ENCODE measurements at regions not wholly inside any gene's neighbourhood (a gene's known extent, or its start where the extent isn't known, plus 50 kb on each side); places are given as distances from the start of the nearest gene placed in this dataset.

DNA sequence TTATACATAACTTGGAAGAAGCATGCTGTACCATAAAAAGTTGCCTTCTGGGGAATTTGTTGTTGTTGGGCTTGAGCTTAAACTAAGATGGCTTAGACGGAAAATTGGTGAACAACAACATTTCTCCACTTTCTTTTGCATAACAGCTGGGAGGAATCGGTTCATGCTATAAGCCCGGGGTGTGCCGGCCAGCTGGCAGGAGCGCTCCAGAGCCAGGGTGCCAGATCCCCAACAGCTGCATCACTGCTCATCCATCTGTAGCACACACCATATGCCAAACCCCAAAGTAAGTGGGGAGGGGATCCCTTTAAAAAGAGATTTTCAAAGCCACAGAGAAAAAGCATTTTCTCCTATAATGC, 419.5 kb upstream of the ARGLU1 start:
- Histone ChIP-seq H3K4me3 (ENCODE audit: low read length) (no peak overlapping the region), H3K36me3 (ENCODE audit: insufficient read depth, low read length) (no peaks in the 10 kb centered on the region), H3K4me1 (ENCODE audit: insufficient read depth, low read length) (no peaks in the 10 kb centered on the region), H3K27ac (ENCODE audit: low read depth in 1 of 2, low read length in 2 of 2) (no peak overlapping the region), H3K9me3 (ENCODE audit: control insufficient read depth in 1 of 2, insufficient read depth in 1 of 2, low read length in 2 of 2) (peaks cover 0 to 10% of the 10 kb centered on the region in 2 experiments), H3K27me3 (ENCODE audit: control insufficient read depth in 1 of 2, insufficient read depth in 2 of 2, low read length in 2 of 2) (no peaks in the 10 kb centered on the region)
- no peak for DNase-seq
- H3K4me3 Mint-ChIP-seq, result no peak overlapping the region
- H3K36me3 Mint-ChIP-seq (ENCODE audit: low read depth), result no peaks in the 10 kb centered on the region
- CTCF ChIA-PET, result no interaction called here
- H3K27me3 Mint-ChIP-seq, result no peaks in the 10 kb centered on the region
- ATAC-seq (ENCODE audit: poor library complexity), result no peak
- POLR2A ChIA-PET, result no interaction called here
- H3K4me1 Mint-ChIP-seq (ENCODE audit: low read depth), result no peaks in the 10 kb centered on the region
- H3K9me3 Mint-ChIP-seq, result peaks cover 3% of the 10 kb centered on the region
- TF ChIP-seq, protein P1, sequence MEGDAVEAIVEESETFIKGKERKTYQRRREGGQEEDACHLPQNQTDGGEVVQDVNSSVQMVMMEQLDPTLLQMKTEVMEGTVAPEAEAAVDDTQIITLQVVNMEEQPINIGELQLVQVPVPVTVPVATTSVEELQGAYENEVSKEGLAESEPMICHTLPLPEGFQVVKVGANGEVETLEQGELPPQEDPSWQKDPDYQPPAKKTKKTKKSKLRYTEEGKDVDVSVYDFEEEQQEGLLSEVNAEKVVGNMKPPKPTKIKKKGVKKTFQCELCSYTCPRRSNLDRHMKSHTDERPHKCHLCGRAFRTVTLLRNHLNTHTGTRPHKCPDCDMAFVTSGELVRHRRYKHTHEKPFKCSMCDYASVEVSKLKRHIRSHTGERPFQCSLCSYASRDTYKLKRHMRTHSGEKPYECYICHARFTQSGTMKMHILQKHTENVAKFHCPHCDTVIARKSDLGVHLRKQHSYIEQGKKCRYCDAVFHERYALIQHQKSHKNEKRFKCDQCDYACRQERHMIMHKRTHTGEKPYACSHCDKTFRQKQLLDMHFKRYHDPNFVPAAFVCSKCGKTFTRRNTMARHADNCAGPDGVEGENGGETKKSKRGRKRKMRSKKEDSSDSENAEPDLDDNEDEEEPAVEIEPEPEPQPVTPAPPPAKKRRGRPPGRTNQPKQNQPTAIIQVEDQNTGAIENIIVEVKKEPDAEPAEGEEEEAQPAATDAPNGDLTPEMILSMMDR (IDR thresholded peaks at IDR 0.05), result no peak
- intact Hi-C loops (cut with DNase I, micrococcal nuclease), result no loop called here
- H3K27ac Mint-ChIP-seq, result no peak overlapping the region

DNA sequence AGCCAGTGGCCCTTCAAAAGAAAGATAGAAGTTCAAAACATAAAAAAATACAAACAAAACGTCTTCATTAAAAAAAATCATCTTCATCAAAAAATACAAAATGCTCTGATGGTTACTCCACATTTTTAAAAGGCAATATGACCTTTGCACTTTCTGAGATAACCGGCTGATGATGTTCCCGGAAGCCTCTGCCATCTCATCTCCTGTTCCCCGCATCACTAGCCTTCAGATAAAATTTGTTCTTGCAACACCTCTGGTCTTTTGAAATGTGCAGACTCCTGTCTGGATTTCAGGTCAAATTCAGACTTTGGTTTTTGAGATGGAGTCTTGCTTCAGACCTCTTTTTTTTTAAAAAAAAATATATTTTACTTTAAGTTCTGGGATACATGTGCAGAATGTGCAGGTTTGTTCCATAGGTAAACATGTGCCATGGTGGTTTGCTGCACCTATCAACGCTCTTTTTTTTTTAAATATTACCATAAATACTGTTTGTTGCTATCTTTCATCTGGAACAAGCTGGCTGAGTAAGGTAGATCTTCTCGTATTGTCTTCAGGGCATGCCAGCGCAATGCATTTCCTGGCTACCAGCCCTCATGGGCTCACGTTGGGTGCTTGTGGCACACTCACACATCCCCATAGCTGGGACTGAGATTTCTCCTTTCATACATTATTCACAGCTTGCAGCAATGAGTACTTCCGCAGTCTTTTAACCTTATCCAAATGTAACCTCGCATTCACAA, 418.9 kb upstream of the ARGLU1 start:
- no peaks in the 10 kb centered on the region for H3K27me3 ChIP-seq (ENCODE audit: control insufficient read depth in 1 of 2, insufficient read depth in 2 of 2, low read length in 2 of 2)
- no peak overlapping the region for H3K27ac Mint-ChIP-seq
- H3K4me3 Mint-ChIP-seq, result no peak overlapping the region
- intact Hi-C loops (cut with DNase I, micrococcal nuclease), result no loop called here
- H3K9me3 ChIP-seq (ENCODE audit: control insufficient read depth in 1 of 2, insufficient read depth in 1 of 2, low read length in 2 of 2), result peaks cover 0 to 10% of the 10 kb centered on the region in 2 experiments
- no peak overlapping the region for H3K27ac ChIP-seq (ENCODE audit: low read depth in 1 of 2, low read length in 2 of 2)
- DNase-seq (no peak), ATAC-seq (ENCODE audit: poor library complexity) (no peak)
- ChIA-PET POLR2A (no interaction called here), CTCF (no interaction called here)
- H3K4me1 Mint-ChIP-seq (ENCODE audit: low read depth), result no peaks in the 10 kb centered on the region
- H3K36me3 Mint-ChIP-seq (ENCODE audit: low read depth), result no peaks in the 10 kb centered on the region
- no peaks in the 10 kb centered on the region for H3K27me3 Mint-ChIP-seq
- no peaks in the 10 kb centered on the region for H3K4me1 ChIP-seq (ENCODE audit: insufficient read depth, low read length)
- H3K36me3 ChIP-seq (ENCODE audit: insufficient read depth, low read length), result no peaks in the 10 kb centered on the region
- TF ChIP-seq, protein P1 (IDR thresholded peaks at IDR 0.05), result no peak
- H3K9me3 Mint-ChIP-seq, result peaks cover 3% of the 10 kb centered on the region
- no peak overlapping the region for H3K4me3 ChIP-seq (ENCODE audit: low read length)

DNA sequence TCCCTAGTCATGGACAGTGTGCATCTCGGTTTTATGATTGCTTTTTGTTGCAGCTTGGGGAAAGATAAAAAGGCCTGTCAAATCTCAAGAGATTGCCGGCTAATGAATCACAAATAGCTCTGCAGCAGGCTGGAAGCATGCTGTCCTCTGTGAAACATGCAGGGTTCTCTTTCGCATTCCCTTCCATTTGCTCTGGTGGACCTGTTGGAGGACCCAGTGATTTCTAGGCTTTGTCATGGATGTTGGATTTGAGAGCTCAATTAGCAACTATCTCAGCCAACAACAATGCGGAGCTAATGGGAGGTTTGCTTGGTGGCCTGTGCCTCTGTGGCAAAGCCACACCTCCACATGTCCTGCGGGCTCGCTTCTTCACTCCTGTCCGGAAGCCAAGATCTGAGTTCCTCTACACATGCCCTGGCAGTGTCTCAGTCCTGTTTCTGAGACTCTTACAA, 418.1 kb upstream of the ARGLU1 start:
- Histone ChIP-seq H3K27ac (ENCODE audit: low read depth in 1 of 2, low read length in 2 of 2) (no peak overlapping the region), H3K4me3 (ENCODE audit: low read length) (no peak overlapping the region), H3K9me3 (ENCODE audit: control insufficient read depth in 1 of 2, insufficient read depth in 1 of 2, low read length in 2 of 2) (peaks cover 0 to 10% of the 10 kb centered on the region in 2 experiments), H3K4me1 (ENCODE audit: insufficient read depth, low read length) (no peaks in the 10 kb centered on the region), H3K27me3 (ENCODE audit: control insufficient read depth in 1 of 2, insufficient read depth in 2 of 2, low read length in 2 of 2) (no peaks in the 10 kb centered on the region), H3K36me3 (ENCODE audit: insufficient read depth, low read length) (no peaks in the 10 kb centered on the region)
- ChIA-PET CTCF (no interaction called here), POLR2A (no interaction called here)
- H3K4me1 Mint-ChIP-seq (ENCODE audit: low read depth), result no peaks in the 10 kb centered on the region
- no peaks in the 10 kb centered on the region for H3K36me3 Mint-ChIP-seq (ENCODE audit: low read depth)
- peaks cover under 1% of the 10 kb centered on the region for H3K9me3 Mint-ChIP-seq
- DNase-seq (no peak), ATAC-seq (ENCODE audit: poor library complexity) (no peak)
- intact Hi-C loops (cut with DNase I, micrococcal nuclease), result no loop called here
- H3K27me3 Mint-ChIP-seq, result no peaks in the 10 kb centered on the region
- H3K4me3 Mint-ChIP-seq, result no peak overlapping the region
- TF ChIP-seq, protein P1 (IDR thresholded peaks at IDR 0.05), result no peak
- H3K27ac Mint-ChIP-seq, result no peak overlapping the region

All from CD4-positive, alpha-beta T cell (primary cell).